OCI-LY7 (cell line): ENCODE measurements at regions not wholly inside any gene's neighbourhood (a gene's known extent, or its start where the extent isn't known, plus 50 kb on each side); places are given as distances from the start of the nearest gene placed in this dataset.

Source experiments
- EZH2phosphoT487 ChIP-seq: fragments of 200-600 bp; sonication (generic); IDR thresholded peaks from 2 replicates; pipeline ENCODE4 v1.6.1; 2018; ENCODE audit warnings: low read depth, borderline replicate concordance, mild to moderate bottlenecking, mixed run types, antibody characterized with exemption, low read length, moderate library complexity, mixed read lengths
- TF ChIP-seq, protein P1 (sequence below): fragments of 200-600 bp; sonication (generic); conservative IDR thresholded peaks from 2 replicates; pipeline ENCODE4 v1.5.1; 2014; ENCODE audit warnings: mild to moderate bottlenecking, antibody characterized with exemption, low read length, moderate library complexity, mixed read lengths

DNA sequence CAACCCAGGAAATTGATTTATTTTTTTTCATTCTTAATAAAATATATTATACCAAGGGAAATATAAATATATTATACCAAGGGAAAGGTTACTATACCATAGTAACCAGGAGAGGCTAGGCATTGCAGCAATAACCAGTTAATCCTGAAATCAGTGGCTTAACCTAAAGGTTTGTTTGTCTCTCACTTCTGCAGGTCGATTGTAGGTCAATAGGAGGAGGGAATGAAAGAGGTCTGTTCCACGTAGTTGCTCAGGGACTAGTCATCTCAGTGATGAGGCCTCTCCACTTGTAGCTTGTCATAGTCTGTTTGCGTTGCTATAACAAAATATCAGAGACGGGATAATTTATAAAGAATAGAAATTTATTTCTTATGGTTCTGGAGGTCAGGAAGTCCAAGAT lies 168.0 kb downstream of the GJA1 start:
- TF ChIP-seq, protein P1, sequence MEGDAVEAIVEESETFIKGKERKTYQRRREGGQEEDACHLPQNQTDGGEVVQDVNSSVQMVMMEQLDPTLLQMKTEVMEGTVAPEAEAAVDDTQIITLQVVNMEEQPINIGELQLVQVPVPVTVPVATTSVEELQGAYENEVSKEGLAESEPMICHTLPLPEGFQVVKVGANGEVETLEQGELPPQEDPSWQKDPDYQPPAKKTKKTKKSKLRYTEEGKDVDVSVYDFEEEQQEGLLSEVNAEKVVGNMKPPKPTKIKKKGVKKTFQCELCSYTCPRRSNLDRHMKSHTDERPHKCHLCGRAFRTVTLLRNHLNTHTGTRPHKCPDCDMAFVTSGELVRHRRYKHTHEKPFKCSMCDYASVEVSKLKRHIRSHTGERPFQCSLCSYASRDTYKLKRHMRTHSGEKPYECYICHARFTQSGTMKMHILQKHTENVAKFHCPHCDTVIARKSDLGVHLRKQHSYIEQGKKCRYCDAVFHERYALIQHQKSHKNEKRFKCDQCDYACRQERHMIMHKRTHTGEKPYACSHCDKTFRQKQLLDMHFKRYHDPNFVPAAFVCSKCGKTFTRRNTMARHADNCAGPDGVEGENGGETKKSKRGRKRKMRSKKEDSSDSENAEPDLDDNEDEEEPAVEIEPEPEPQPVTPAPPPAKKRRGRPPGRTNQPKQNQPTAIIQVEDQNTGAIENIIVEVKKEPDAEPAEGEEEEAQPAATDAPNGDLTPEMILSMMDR: no peak
- no peak for TF ChIP-seq EZH2phosphoT487
